Ishikawa (cell line): ENCODE measurements at regions not wholly inside any gene's neighbourhood (a gene's known extent, or its start where the extent isn't known, plus 50 kb on each side); places are given as distances from the start of the nearest gene placed in this dataset.

Source experiments
- CEBPB ChIP-seq: IDR thresholded peaks from 2 replicates; pipeline ENCODE4 v1.6.1; 2012
- CREB1 ChIP-seq: IDR thresholded peaks from 2 replicates; pipeline ENCODE4 v1.6.1; 2012; ENCODE audit warnings: low read depth
- EGR1 ChIP-seq: IDR thresholded peaks from 2 replicates; pipeline ENCODE4 v1.6.1; 2012
- EP300 ChIP-seq: IDR thresholded peaks from 2 replicates; pipeline ENCODE4 v1.6.1; 2012; ENCODE audit warnings: borderline replicate concordance
- FOXM1 ChIP-seq: IDR thresholded peaks from 2 replicates; pipeline ENCODE4 v1.6.1; 2012; ENCODE audit warnings: low read depth, borderline replicate concordance
- NFIC ChIP-seq: IDR thresholded peaks from 2 replicates; pipeline ENCODE4 v1.6.1; 2012
- RAD21 ChIP-seq: IDR thresholded peaks from 2 replicates; pipeline ENCODE4 v1.6.1; 2012; ENCODE audit warnings: low read depth
- TAF1 ChIP-seq: IDR thresholded peaks from 2 replicates; pipeline ENCODE4 v1.6.1; 2012; ENCODE audit warnings: low read depth, mild to moderate bottlenecking
- TCF12 ChIP-seq: IDR thresholded peaks from 2 replicates; pipeline ENCODE4 v1.6.1; 2012; ENCODE audit warnings: low read depth
- TEAD4 ChIP-seq: IDR thresholded peaks from 2 replicates; pipeline ENCODE4 v1.6.1; 2012
- YY1 ChIP-seq: IDR thresholded peaks from 2 replicates; pipeline ENCODE4 v1.6.1; 2012; ENCODE audit warnings: low read depth
- ZBTB7A ChIP-seq: IDR thresholded peaks from 2 replicates; pipeline ENCODE4 v1.6.1; 2012; ENCODE audit warnings: low read depth
- TF ChIP-seq, protein P1 (sequence below): IDR thresholded peaks from 2 replicates; pipeline ENCODE4 v1.6.1; 2012; ENCODE audit warnings: low read depth, mild to moderate bottlenecking
- TF ChIP-seq, protein P2 (sequence below): IDR thresholded peaks from 2 replicates; pipeline ENCODE4 v1.6.1; 2012
- TF ChIP-seq, protein P3 (sequence below): IDR thresholded peaks from 2 replicates; pipeline ENCODE4 v1.6.1; 2012

DNA sequence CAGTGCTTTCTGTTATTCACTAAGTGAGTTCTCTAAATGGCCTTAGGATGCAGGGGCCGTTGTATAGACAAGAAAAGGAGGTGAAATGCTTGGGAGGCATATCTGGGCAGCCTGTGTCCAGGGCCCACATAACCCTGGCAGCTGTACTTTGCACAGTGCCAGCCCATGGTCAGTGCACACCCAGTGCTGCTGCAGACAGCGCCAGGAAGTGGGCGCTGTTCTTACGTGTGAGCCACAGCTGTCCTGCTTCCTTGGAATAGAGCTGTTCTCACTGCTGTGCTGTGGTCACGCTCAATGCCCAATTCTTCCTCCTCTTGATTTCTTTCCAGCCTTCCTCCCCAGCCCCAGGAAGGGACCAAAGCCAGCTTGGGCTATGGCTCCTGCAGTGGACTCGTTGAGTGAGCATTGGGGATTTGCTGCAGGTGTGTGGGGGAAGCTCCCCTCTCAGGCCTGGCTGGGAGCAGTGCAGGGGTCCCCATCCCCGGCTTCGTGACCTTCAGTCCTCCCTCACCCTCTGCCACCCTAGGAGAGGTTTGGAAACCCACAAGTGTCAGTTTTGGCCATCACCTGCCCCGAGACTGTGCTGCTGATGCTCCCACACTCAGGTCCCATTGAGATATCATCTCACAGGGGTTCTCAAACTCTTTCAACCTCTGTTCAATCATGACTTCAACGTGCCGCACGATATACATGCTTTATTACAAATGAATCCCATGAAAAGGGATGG lies 246.8 kb upstream of the EXOC2 start:
- TF ChIP-seq CEBPB, result no peak
- no peak for TF ChIP-seq YY1
- TF ChIP-seq CREB1, result no peak
- no peak for TF ChIP-seq EP300
- no peak for TF ChIP-seq FOXM1
- TF ChIP-seq ZBTB7A, result no peak
- TF ChIP-seq, protein P1, sequence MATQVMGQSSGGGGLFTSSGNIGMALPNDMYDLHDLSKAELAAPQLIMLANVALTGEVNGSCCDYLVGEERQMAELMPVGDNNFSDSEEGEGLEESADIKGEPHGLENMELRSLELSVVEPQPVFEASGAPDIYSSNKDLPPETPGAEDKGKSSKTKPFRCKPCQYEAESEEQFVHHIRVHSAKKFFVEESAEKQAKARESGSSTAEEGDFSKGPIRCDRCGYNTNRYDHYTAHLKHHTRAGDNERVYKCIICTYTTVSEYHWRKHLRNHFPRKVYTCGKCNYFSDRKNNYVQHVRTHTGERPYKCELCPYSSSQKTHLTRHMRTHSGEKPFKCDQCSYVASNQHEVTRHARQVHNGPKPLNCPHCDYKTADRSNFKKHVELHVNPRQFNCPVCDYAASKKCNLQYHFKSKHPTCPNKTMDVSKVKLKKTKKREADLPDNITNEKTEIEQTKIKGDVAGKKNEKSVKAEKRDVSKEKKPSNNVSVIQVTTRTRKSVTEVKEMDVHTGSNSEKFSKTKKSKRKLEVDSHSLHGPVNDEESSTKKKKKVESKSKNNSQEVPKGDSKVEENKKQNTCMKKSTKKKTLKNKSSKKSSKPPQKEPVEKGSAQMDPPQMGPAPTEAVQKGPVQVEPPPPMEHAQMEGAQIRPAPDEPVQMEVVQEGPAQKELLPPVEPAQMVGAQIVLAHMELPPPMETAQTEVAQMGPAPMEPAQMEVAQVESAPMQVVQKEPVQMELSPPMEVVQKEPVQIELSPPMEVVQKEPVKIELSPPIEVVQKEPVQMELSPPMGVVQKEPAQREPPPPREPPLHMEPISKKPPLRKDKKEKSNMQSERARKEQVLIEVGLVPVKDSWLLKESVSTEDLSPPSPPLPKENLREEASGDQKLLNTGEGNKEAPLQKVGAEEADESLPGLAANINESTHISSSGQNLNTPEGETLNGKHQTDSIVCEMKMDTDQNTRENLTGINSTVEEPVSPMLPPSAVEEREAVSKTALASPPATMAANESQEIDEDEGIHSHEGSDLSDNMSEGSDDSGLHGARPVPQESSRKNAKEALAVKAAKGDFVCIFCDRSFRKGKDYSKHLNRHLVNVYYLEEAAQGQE, result no peak
- no peak for TF ChIP-seq NFIC
- TF ChIP-seq TCF12, result no peak
- no peak for TF ChIP-seq TAF1
- no peak for TF ChIP-seq EGR1
- TF ChIP-seq, protein P2, sequence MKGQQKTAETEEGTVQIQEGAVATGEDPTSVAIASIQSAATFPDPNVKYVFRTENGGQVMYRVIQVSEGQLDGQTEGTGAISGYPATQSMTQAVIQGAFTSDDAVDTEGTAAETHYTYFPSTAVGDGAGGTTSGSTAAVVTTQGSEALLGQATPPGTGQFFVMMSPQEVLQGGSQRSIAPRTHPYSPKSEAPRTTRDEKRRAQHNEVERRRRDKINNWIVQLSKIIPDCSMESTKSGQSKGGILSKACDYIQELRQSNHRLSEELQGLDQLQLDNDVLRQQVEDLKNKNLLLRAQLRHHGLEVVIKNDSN, result no peak
- TF ChIP-seq RAD21, result no peak
- TF ChIP-seq, protein P3, sequence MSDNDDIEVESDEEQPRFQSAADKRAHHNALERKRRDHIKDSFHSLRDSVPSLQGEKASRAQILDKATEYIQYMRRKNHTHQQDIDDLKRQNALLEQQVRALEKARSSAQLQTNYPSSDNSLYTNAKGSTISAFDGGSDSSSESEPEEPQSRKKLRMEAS, result no peak
- no peak for TF ChIP-seq TEAD4

GRCh38 chr6:938916-939315 lies 246.0 kb upstream of the EXOC2 start:
- TF ChIP-seq TAF1, result no peak
- TF ChIP-seq, protein P3, result no peak
- no peak for TF ChIP-seq FOXM1
- TF ChIP-seq TEAD4, result no peak
- no peak for TF ChIP-seq TCF12
- TF ChIP-seq NFIC, result no peak
- TF ChIP-seq YY1, result no peak
- TF ChIP-seq, protein P1, result no peak
- no peak for TF ChIP-seq ZBTB7A
- no peak for TF ChIP-seq CEBPB

DNA sequence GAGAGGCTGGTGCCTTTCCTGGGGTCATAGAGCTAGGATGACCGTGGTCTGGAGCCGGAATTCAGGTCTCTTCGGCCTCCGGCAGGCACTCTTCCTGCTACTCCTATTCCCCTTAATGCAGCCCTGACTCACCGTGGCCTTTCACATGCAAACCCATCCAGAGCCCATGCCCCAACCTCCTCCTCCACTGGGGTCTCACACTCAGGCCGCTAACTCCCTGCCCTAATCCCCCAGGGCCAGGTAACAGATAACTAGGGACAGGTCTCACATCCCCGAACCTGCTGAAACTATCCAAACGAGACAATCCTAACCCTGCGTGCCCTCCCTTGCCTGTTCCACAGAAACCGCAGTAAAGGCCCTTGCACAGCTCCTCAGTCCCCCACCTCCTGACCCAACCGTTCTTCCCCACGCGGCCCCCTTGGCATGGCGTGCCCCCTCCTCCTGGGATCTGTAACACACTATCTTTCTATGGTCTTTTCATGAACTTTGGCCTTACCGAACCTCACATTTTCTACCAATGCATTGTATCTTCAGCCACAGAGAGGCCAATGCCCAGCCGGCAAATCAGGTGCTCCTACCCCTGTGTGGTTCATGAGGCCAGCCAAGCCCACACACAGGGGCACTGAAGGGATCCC lies 245.4 kb upstream of the EXOC2 start:
- no peak for TF ChIP-seq TEAD4
- no peak for TF ChIP-seq CEBPB
- no peak for TF ChIP-seq YY1
- TF ChIP-seq RAD21, result no peak
- TF ChIP-seq, protein P2, result no peak
- TF ChIP-seq, protein P3, result no peak
- TF ChIP-seq TAF1, result no peak
- TF ChIP-seq TCF12, result no peak
- no peak for TF ChIP-seq CREB1
- no peak for TF ChIP-seq ZBTB7A
- no peak for TF ChIP-seq FOXM1
- TF ChIP-seq, protein P1, result no peak
- no peak for TF ChIP-seq EGR1

- TF ChIP-seq TAF1 (no peak), EP300 (no peak), CREB1 (no peak), NFIC (no peak), CEBPB (no peak), EGR1 (no peak), ZBTB7A (no peak), TCF12 (no peak), TEAD4 (no peak), FOXM1 (no peak), RAD21 (no peak), YY1 (no peak)
- TF ChIP-seq, protein P3, result no peak
- TF ChIP-seq, protein P2, result no peak
- TF ChIP-seq, protein P1, result no peak
These were observed 242.6 kb upstream of the EXOC2 start for GRCh38 chr6:935582-935981.
